Esophagus squamous epithelium (tissue), 5 donors: ENCODE measurements at regions not wholly inside any gene's neighbourhood (a gene's known extent, or its start where the extent isn't known, plus 50 kb on each side); places are given as distances from the start of the nearest gene placed in this dataset.

Experiments used
- DNase-seq: peaks from one replicate; lab custom pipeline; 2025; lab: John Stamatoyannopoulos, UW
- H3K27ac ChIP-seq, 4 donors: fragments of 200-600 bp; sonication (generic); one replicate each; pipeline ENCODE4 v1.5.1; 2016 to 2019; ENCODE audit warnings: mild to moderate bottlenecking in 1 of 4
- H3K27me3 ChIP-seq, 4 donors: fragments of 200-600 bp; sonication (generic); 1 replicate in 3 of 4; 2 replicates in 1 of 4; pipeline versions ENCODE4 v1.5.1 to v1.6.0; 2017 to 2021; ENCODE audit warnings: antibody characterized with exemption in 1 of 4
- H3K36me3 ChIP-seq, 3 donors: fragments of 200-600 bp; sonication (generic); one replicate each; pipeline ENCODE4 v1.5.1; 2016 to 2019
- H3K4me1 ChIP-seq, 3 donors: fragments of 200-600 bp; sonication (generic); one replicate each; pipeline ENCODE4 v1.5.1; 2017 to 2019
- H3K4me3 ChIP-seq, 4 donors: fragments of 200-600 bp; sonication (generic); 1 replicate in 3 of 4; 2 replicates in 1 of 4; pipeline ENCODE4 v1.5.1; 2016 to 2019; ENCODE audit warnings: mild to moderate bottlenecking in 2 of 4, moderate library complexity in 1 of 4
- H3K9me3 ChIP-seq, 3 donors: fragments of 200-600 bp; sonication (generic); one replicate each; pipeline ENCODE4 v1.5.1; 2016 to 2019
- POLR2A ChIP-seq, 4 donors: fragments of 450-650 bp; IDR thresholded peaks; one replicate each; pipeline ENCODE4 v1.6.1; 2017; ENCODE audit warnings: antibody characterized with exemption in 4 of 4, mild to moderate bottlenecking in 4 of 4, moderate library complexity in 3 of 4
- WGBS, 2 donors: methylation state at CpG; one replicate each; pipeline ENCODE4 v1.1.5; 2018; 5-methylcytosine and 5-hydroxymethylcytosine counted together
- intact Hi-C: fragments of 100-400 bp; cut with DNase I; formaldehyde crosslinking; loops from one replicate; pipeline ENCODE4 v1.15.0; 2022
- TF ChIP-seq, protein P1 (sequence below), 6 experiments: fragments of 450-650 bp in 4 of 6; fragments of 200-600 bp in 2 of 6; sonication (generic) in 2 of 6; IDR thresholded peaks; one replicate each; pipeline ENCODE4 v1.5.1; 2016 to 2019; ENCODE audit warnings: antibody characterized with exemption in 6 of 6, mild to moderate bottlenecking in 4 of 6, moderate library complexity in 4 of 6
- donor health status: DM: yes; HTN: yes; CAD: no.

DNA sequence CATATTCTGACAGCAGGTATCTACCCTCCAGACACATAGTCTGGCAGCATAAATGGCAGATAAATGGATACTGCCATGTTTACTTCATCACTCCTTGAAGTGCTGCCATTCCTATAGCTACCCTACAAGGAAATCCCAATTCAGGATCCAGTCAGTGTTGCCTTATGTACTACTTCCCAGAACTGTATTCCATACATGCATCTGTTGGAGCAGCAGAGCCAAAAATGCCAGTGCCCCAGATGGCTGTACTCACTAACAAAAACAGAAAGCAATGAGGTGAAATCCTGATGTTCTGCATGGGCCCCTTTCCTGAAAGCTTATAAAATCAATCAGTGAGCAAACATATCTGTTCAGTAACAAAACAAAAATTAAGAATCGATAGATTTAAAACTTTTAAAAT is 490.0 kb upstream of the COX7C start:
- DNase-seq, result no peak

DNA sequence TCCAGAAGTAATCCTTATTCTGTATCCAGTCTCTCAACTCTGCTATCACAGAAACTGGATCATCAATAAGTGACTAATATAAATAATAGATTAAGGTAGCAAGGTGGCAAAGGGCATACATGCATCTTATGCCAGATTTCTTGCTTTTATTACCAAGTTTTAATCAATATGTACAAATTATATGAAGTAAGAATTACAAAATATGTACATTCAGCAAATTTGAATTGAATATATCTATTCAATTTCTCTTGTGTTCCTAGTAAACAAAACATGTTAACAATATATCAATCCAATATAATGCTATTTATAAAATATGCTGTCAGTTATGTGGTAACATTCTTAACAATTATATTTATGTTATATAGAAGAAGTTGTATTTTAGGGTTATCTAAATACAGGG is 488.7 kb upstream of the COX7C start:
- Histone ChIP-seq H3K36me3 (no peaks in the 10 kb centered on the region), H3K4me1 (no peaks in the 10 kb centered on the region), H3K27me3 (no peaks in the 10 kb centered on the region), H3K4me3 (no peak overlapping the region), H3K9me3 (no peaks in the 10 kb centered on the region), H3K27ac (no peak overlapping the region)
- intact Hi-C loops, result no loop called here
- TF ChIP-seq, protein P1, sequence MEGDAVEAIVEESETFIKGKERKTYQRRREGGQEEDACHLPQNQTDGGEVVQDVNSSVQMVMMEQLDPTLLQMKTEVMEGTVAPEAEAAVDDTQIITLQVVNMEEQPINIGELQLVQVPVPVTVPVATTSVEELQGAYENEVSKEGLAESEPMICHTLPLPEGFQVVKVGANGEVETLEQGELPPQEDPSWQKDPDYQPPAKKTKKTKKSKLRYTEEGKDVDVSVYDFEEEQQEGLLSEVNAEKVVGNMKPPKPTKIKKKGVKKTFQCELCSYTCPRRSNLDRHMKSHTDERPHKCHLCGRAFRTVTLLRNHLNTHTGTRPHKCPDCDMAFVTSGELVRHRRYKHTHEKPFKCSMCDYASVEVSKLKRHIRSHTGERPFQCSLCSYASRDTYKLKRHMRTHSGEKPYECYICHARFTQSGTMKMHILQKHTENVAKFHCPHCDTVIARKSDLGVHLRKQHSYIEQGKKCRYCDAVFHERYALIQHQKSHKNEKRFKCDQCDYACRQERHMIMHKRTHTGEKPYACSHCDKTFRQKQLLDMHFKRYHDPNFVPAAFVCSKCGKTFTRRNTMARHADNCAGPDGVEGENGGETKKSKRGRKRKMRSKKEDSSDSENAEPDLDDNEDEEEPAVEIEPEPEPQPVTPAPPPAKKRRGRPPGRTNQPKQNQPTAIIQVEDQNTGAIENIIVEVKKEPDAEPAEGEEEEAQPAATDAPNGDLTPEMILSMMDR (IDR thresholded peaks at IDR 0.05), result no peak
- no peak for TF ChIP-seq POLR2A (IDR thresholded peaks at IDR 0.05)
- DNase-seq, result no peak

More for the DNA sequence above, 490.0 kb upstream of the COX7C start:
- no peaks in the 10 kb centered on the region for H3K9me3 ChIP-seq
- H3K4me1 ChIP-seq, result no peaks in the 10 kb centered on the region
- WGBS, 2 donors, result 54 to 63% methylated on average over 1 of the region's 1 CpG
- no peaks in the 10 kb centered on the region for H3K27me3 ChIP-seq
- no peak for TF ChIP-seq POLR2A (IDR thresholded peaks at IDR 0.05)
- TF ChIP-seq, protein P1 (IDR thresholded peaks at IDR 0.05), result no peak
- H3K36me3 ChIP-seq, result no peaks in the 10 kb centered on the region
- H3K27ac ChIP-seq, result no peak overlapping the region
- H3K4me3 ChIP-seq, result no peak overlapping the region
- intact Hi-C loops, result no loop called here

DNA sequence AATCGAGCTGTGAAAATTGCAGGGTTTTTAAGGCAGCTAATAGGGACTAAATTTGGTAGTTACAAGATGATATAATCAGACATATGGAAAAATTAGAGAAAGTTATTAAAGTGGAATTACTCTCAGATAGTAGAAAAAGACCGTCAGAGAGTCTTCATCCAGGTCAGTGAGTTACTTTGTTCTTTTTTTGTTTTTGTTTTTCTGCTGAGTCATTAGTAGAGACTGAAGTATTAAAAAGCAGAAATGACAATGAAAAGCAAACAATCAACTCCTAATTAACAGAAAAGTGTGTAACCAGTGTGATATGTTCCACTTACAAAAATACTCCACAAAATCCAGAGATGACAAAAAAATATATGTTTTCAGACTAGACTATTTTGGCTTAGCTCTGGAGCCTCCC is 480.4 kb upstream of the COX7C start:
- intact Hi-C loops, result no loop called here
- no peak overlapping the region for H3K27ac ChIP-seq

DNA sequence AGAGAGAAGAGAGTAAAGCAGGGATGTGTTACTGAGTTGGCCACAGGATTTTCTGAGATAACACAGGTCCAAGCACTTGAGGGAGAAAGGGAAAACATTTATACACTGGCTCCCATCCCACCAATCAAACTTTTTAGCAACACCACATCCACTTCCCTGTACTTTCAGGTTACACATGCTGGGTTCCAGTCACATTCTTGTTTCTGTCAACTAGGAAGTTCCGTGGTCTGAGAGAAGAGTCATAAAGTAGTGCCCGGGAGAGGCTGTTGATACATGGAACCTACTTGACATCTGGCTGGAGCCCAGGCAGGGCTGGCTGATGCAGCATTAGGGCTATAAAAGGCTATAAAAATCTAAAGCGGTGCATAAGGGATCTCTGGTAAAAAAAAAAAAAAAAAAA is 473.9 kb upstream of the COX7C start:
- H3K27ac ChIP-seq, result no peak overlapping the region
- DNase-seq, result no peak

More for the DNA sequence above, 480.4 kb upstream of the COX7C start:
- no peaks in the 10 kb centered on the region for H3K4me1 ChIP-seq
- H3K27me3 ChIP-seq, result no peaks in the 10 kb centered on the region
- no peak for DNase-seq
- TF ChIP-seq, protein P1 (IDR thresholded peaks at IDR 0.05), result no peak
- no peak for TF ChIP-seq POLR2A (IDR thresholded peaks at IDR 0.05)
- no peaks in the 10 kb centered on the region for H3K9me3 ChIP-seq
- H3K36me3 ChIP-seq, result no peaks in the 10 kb centered on the region
- H3K4me3 ChIP-seq, result no peak overlapping the region
- 69 to 81% methylated on average over 2 of the region's 2 CpGs for WGBS, 2 donors

GRCh38 chr5:86152988-86153560 is 464.7 kb upstream of the COX7C start:
- no peaks in the 10 kb centered on the region for H3K36me3 ChIP-seq
- peaks cover 0 to 8% (median 0%) of the 10 kb centered on the region in 3 donors for H3K9me3 ChIP-seq
- WGBS, 2 donors, result 45% methylated on average over 3 of the region's 3 CpGs; no CpG with 5 or more reads in 1 of the 2 donors
- TF ChIP-seq, protein P1 (IDR thresholded peaks at IDR 0.05), result no peak
- TF ChIP-seq POLR2A (IDR thresholded peaks at IDR 0.05), result no peak
- intact Hi-C loops, result no loop called here
- no peaks in the 10 kb centered on the region for H3K27me3 ChIP-seq
- H3K4me3 ChIP-seq, result no peak overlapping the region
- H3K4me1 ChIP-seq, result no peaks in the 10 kb centered on the region
- DNase-seq, result no peak
- no peak overlapping the region for H3K27ac ChIP-seq

More for the DNA sequence above, 473.9 kb upstream of the COX7C start:
- Histone ChIP-seq H3K9me3 (peaks cover 0 to 4% (median 0%) of the 10 kb centered on the region in 3 donors), H3K4me3 (no peak overlapping the region), H3K36me3 (no peaks in the 10 kb centered on the region), H3K27me3 (no peaks in the 10 kb centered on the region), H3K4me1 (no peaks in the 10 kb centered on the region)
- intact Hi-C loops, result no loop called here
- TF ChIP-seq, protein P1 (IDR thresholded peaks at IDR 0.05), result no peak
- TF ChIP-seq POLR2A (IDR thresholded peaks at IDR 0.05), result no peak
- WGBS, 2 donors, result 61 to 62% methylated on average over 3 of the region's 3 CpGs
